Endothelial cell of umbilical vein (primary cell): ENCODE measurements at regions not wholly inside any gene's neighbourhood (a gene's known extent, or its start where the extent isn't known, plus 50 kb on each side); places are given as distances from the start of the nearest gene placed in this dataset.

Experiments
- BruUV-seq: library from RNA; stranded (reverse); fragments of 400-500 nt; replicated peaks from 2 replicates; lab custom pipeline; 2021; lab: Mats Ljungman, UMichigan
- CTCF ChIA-PET: fragments of 300-600, 350-600 bp; sonication (Branson Sonifier 250); formaldehyde crosslinking; loops from one replicate; lab custom pipeline; 2021; ENCODE audit warnings: antibody characterized with exemption, inconsistent platforms; lab: Charles Lee
- POLR2A ChIA-PET: fragments of 300-600, 350-600 bp; sonication (Branson Sonifier 250); formaldehyde crosslinking; loops from one replicate; lab custom pipeline; 2021; ENCODE audit warnings: antibody characterized with exemption, inconsistent platforms; lab: Charles Lee
- DNase-seq: peaks from one replicate; pipeline ENCODE4 v3.0.0-alpha.2; 2011; ENCODE audit warnings: low read depth, low spot score
- FAIRE-seq: peaks from 2 replicates; lab custom pipeline; 2011; peaks lifted over from hg19 to GRCh38; lab: Jason Lieb, UNC
- H2AFZ ChIP-seq: 2 replicates; pipeline ENCODE4 v1.6.0; 2012; ENCODE audit warnings: low read depth, low read length, control low read depth, inconsistent platforms
- H3K27ac ChIP-seq: 2 replicates; pipeline ENCODE4 v1.5.1; 2011; ENCODE audit warnings: low read depth, mild to moderate bottlenecking, control low read depth, low read length, moderate library complexity; ENCODE audit not compliant: insufficient read depth
- H3K27me3 ChIP-seq, 2 experiments: 2 replicates each; pipeline versions ENCODE4 v1.6.0 to v1.6.1; 2011; ENCODE audit warnings: low read length in 2 of 2, mixed read lengths in 1 of 2; ENCODE audit not compliant: control insufficient read depth in 2 of 2, insufficient read depth in 2 of 2
- H3K36me3 ChIP-seq, 2 experiments: 2 replicates in 1 of 2; 3 replicates in 1 of 2; pipeline ENCODE4 v1.5.1; 2011; ENCODE audit warnings: low read length in 2 of 2, mild to moderate bottlenecking in 1 of 2, moderate library complexity in 1 of 2; ENCODE audit not compliant: control insufficient read depth in 2 of 2, insufficient read depth in 2 of 2; ENCODE audit errors: extremely low read depth in 1 of 2
- H3K4me1 ChIP-seq: 3 replicates; pipeline ENCODE4 v1.5.1; 2011; ENCODE audit warnings: mild to moderate bottlenecking, low read length; ENCODE audit not compliant: control insufficient read depth, insufficient read depth; ENCODE audit errors: extremely low read depth
- H3K4me2 ChIP-seq: 2 replicates; pipeline ENCODE4 v1.6.1; 2011; ENCODE audit warnings: low read length, control low read depth, mixed read lengths; ENCODE audit not compliant: insufficient read depth
- H3K4me3 ChIP-seq, 3 experiments: fragments of 200-600 bp in 1 of 3; sonication (generic), shearing (Covaris generic) in 1 of 3; replicated peaks in 1 of 3; 2 replicates each; pipeline ENCODE4 v1.5.1; 2011 to 2016; ENCODE audit warnings: control low read depth in 3 of 3, low read length in 3 of 3, mild to moderate bottlenecking in 2 of 3, inconsistent platforms in 1 of 3, low read depth in 1 of 3, moderate library complexity in 1 of 3; ENCODE audit not compliant: insufficient read depth in 1 of 3
- H3K79me2 ChIP-seq: 2 replicates; pipeline ENCODE4 v1.6.0; 2012; ENCODE audit warnings: low read length, inconsistent platforms; ENCODE audit not compliant: control insufficient read depth, insufficient read depth
- H3K9ac ChIP-seq: replicated peaks from 2 replicates; pipeline ENCODE3; 2011; ENCODE audit warnings: low read length, control low read depth; ENCODE audit not compliant: insufficient read depth; ENCODE audit errors: extremely low read depth
- H3K9me1 ChIP-seq: replicated peaks from 3 replicates; pipeline ENCODE4 v1.6.0; 2011; ENCODE audit warnings: mild to moderate bottlenecking, low read length; ENCODE audit not compliant: control insufficient read depth, insufficient read depth; ENCODE audit errors: extremely low read depth
- H3K9me3 ChIP-seq: replicated peaks from 2 replicates; pipeline ENCODE4 v1.5.1; 2012; ENCODE audit warnings: low read length, inconsistent platforms; ENCODE audit not compliant: control insufficient read depth, insufficient read depth
- H4K20me1 ChIP-seq: replicated peaks from 2 replicates; pipeline ENCODE3; 2011; ENCODE audit warnings: mild to moderate bottlenecking, low read length; ENCODE audit not compliant: control insufficient read depth, insufficient read depth; ENCODE audit errors: extremely low read depth
- CTCF ChIP-seq, 2 donors: IDR thresholded peaks; 1 replicate in 1 of 2; 2 replicates in 1 of 2; pipeline ENCODE4 v1.5.1; 2011; ENCODE audit warnings: low read length in 2 of 2, mild to moderate bottlenecking in 2 of 2, moderate library complexity in 2 of 2, control low read depth in 1 of 2, inconsistent platforms in 1 of 2, low read depth in 1 of 2; ENCODE audit not compliant: insufficient read depth in 1 of 2; ENCODE audit errors: extremely low read depth in 1 of 2
- EZH2 ChIP-seq: IDR thresholded peaks from 2 replicates; pipeline ENCODE4 v1.6.1; 2012; ENCODE audit warnings: borderline replicate concordance, low read depth, mild to moderate bottlenecking, moderate library complexity, low read length, inconsistent platforms; ENCODE audit not compliant: severe bottlenecking
- FOS ChIP-seq: IDR thresholded peaks from 2 replicates; pipeline ENCODE4 v1.6.1; 2011; ENCODE audit warnings: mild to moderate bottlenecking, low read length, moderate library complexity, borderline replicate concordance; ENCODE audit not compliant: insufficient read depth
- GATA2 ChIP-seq: IDR thresholded peaks from 2 replicates; pipeline ENCODE4 v1.7.0; 2011; ENCODE audit warnings: low read depth, mild to moderate bottlenecking, moderate library complexity, mixed read lengths, low read length; ENCODE audit not compliant: insufficient read length, insufficient read depth
- JUN ChIP-seq: IDR thresholded peaks from 2 replicates; pipeline ENCODE4 v1.6.1; 2011; ENCODE audit warnings: borderline replicate concordance, low read depth; ENCODE audit not compliant: insufficient read length, insufficient read depth
- MAX ChIP-seq: IDR thresholded peaks from 2 replicates; pipeline ENCODE4 v1.6.1; 2011; ENCODE audit not compliant: insufficient read depth, insufficient read length
- MYC ChIP-seq: IDR thresholded peaks from one replicate; pipeline ENCODE4 v1.6.1; 2011; ENCODE audit warnings: mild to moderate bottlenecking, low read depth, low read length
- POLR2A ChIP-seq: IDR thresholded peaks from 2 replicates; pipeline ENCODE4 v1.6.1; 2012; ENCODE audit warnings: low read depth, mild to moderate bottlenecking, control low read depth, low read length
- POLR2AphosphoS5 ChIP-seq: IDR thresholded peaks from 2 replicates; pipeline ENCODE4 v1.6.1; 2012; ENCODE audit warnings: low read depth, mild to moderate bottlenecking, control low read depth, low read length, moderate library complexity; ENCODE audit not compliant: insufficient read depth
- dilution Hi-C: fragments of 300-500 bp; cut with MboI; formaldehyde crosslinking; loops from one replicate; pipeline ENCODE4 v1.15.0; 2019; ENCODE audit warnings: low sequenced_read_pairs; ENCODE audit not compliant: extremely low pct_ligation_motif_present
- intact Hi-C: fragments of 100-400 bp; cut with micrococcal nuclease; formaldehyde crosslinking; loops from one replicate; pipeline ENCODE4 v1.10.0; 2022

- Histone ChIP-seq H3K9me3 (no peaks in the 10 kb centered on the region), H3K27me3 (peaks cover 2 to 4% of the 10 kb centered on the region in 2 experiments), H3K4me3 (no peak overlapping the region), H3K9ac (no peak overlapping the region), H3K36me3 (no peaks in the 10 kb centered on the region), H3K79me2 (no peaks in the 10 kb centered on the region), H3K9me1 (no peaks in the 10 kb centered on the region), H3K4me1 (no peaks in the 10 kb centered on the region), H3K27ac (no peak overlapping the region), H3K4me2 (no peak overlapping the region), H2AFZ (no peak overlapping the region), H4K20me1 (no peaks in the 10 kb centered on the region)
- TF ChIP-seq JUN (no peak), GATA2 (no peak), MYC (no peak), FOS (no peak), EZH2 (no peak), MAX (no peak), CTCF (IDR thresholded peaks at IDR 0.05; ENCODE audit: extremely low read depth in 1 of 2, insufficient read depth in 1 of 2, low read depth in 1 of 2, low read length in 2 of 2) (no peak), POLR2A (no peak), POLR2AphosphoS5 (no peak)
- DNase-seq (no peak), FAIRE-seq (no peak)
- ChIA-PET POLR2A (no interaction called here), CTCF (no interaction called here)
- dilution Hi-C loops = loop anchor here (10.0 kb wide), 1 partner anchor 85 kb away; the partner anchor contains the start of gene PTPRS
- intact Hi-C loops = no loop called here
- BruUV-seq = no TSS peak
Observed at GRCh38 chr19:5259750-5260149, 80.9 kb downstream of the PTPRS start.
